K562 (cell line): ENCODE measurements at regions not wholly inside any gene's neighbourhood (a gene's known extent, or its start where the extent isn't known, plus 50 kb on each side); places are given as distances from the start of the nearest gene placed in this dataset.

Source experiments
- ATAC-seq: fragments of 200-7000 bp; cut with Tn5 transposase; 3 replicates; pipeline ENCODE4 v1.9.1; 2020; ENCODE audit warnings: moderate library complexity
- BruUV-seq: library from RNA; stranded (reverse); fragments of 400-500 nt; replicated peaks from 2 replicates; lab custom pipeline; 2021; lab: Mats Ljungman, UMichigan
- CTCF ChIA-PET: fragments of 300-600 bp; formaldehyde crosslinking; extraction: SDS; loops from one replicate; lab custom pipeline; 2021; ENCODE audit warnings: low intra/inter-chr PET ratio; lab: Yijun Ruan, JAX
- POLR2A ChIA-PET: fragments of 300-600, 350-650 bp; sonication (Branson Sonifier 250); formaldehyde crosslinking; extraction: SDS; loops from one replicate; lab custom pipeline; 2021; ENCODE audit warnings: antibody characterized with exemption, inconsistent platforms; lab: Yijun Ruan, JAX
- DNase-seq, 4 experiments: peaks; one replicate each; pipeline versions ENCODE4 v3.0.0 to v3.0.0-alpha.2; 2011 to 2018; ENCODE audit warnings: low spot score in 3 of 4, mixed read lengths in 3 of 4; ENCODE audit errors: extremely low read depth in 1 of 4
- FAIRE-seq: peaks from 2 replicates; lab custom pipeline; 2011; peaks lifted over from hg19 to GRCh38; lab: Jason Lieb, UNC
- H2AFZ ChIP-seq: 2 replicates; pipeline ENCODE4 v1.6.0; 2011; ENCODE audit warnings: low read depth, low read length, control low read depth, inconsistent platforms
- H3K27ac ChIP-seq: fragments of 200-600 bp; 3 replicates; pipeline ENCODE4 v1.8.0; 2011; ENCODE audit warnings: low read depth, mild to moderate bottlenecking, control low read depth, inconsistent platforms, low read length, moderate library complexity, mixed read lengths; ENCODE audit errors: extremely low read depth
- H3K27me3 ChIP-seq, 2 experiments: fragments of 300-600 bp in 1 of 2; 2 replicates in 1 of 2; 3 replicates in 1 of 2; pipeline versions ENCODE4 v1.6.0 to v1.8.0; 2011; ENCODE audit warnings: inconsistent platforms in 2 of 2, low read length in 2 of 2, mild to moderate bottlenecking in 1 of 2, mixed read lengths in 1 of 2, moderate library complexity in 1 of 2; ENCODE audit not compliant: control insufficient read depth in 2 of 2, insufficient read depth in 2 of 2
- H3K36me3 ChIP-seq: fragments of 300-600 bp; 3 replicates; pipeline ENCODE4 v1.8.0; 2011; ENCODE audit warnings: mild to moderate bottlenecking, low read length, inconsistent platforms; ENCODE audit not compliant: control insufficient read depth, insufficient read depth
- H3K4me1 ChIP-seq, 2 experiments: fragments of 200-600 bp in 1 of 2; replicated peaks in 1 of 2; 2 replicates in 1 of 2; 3 replicates in 1 of 2; pipeline versions ENCODE4 v1.5.1 to v1.8.0; 2011; ENCODE audit warnings: inconsistent platforms in 2 of 2, low read length in 2 of 2, mild to moderate bottlenecking in 1 of 2, mixed read lengths in 1 of 2, moderate library complexity in 1 of 2; ENCODE audit not compliant: control insufficient read depth in 2 of 2, insufficient read depth in 2 of 2
- H3K4me2 ChIP-seq: 2 replicates; pipeline ENCODE4 v1.6.1; 2011; ENCODE audit warnings: low read length, control low read depth, inconsistent platforms, mixed read lengths; ENCODE audit not compliant: insufficient read depth
- H3K4me3 ChIP-seq: fragments of 200-600 bp; sonication (generic), shearing (Covaris generic); 2 replicates; pipeline ENCODE4 v1.5.1; 2016; ENCODE audit warnings: control low read depth, inconsistent platforms
- H3K79me2 ChIP-seq: fragments of 200-600 bp; 3 replicates; pipeline ENCODE4 v1.8.0; 2011; ENCODE audit warnings: low read length, inconsistent platforms; ENCODE audit not compliant: control insufficient read depth, insufficient read depth
- H3K9ac ChIP-seq, 2 experiments: 2 replicates each; pipeline versions ENCODE4 v1.6.0 to v1.6.1; 2011; ENCODE audit warnings: low read depth in 2 of 2, low read length in 2 of 2, control low read depth in 1 of 2, inconsistent platforms in 1 of 2, mild to moderate bottlenecking in 1 of 2, mixed read lengths in 1 of 2; ENCODE audit not compliant: insufficient read depth in 1 of 2
- H3K9me1 ChIP-seq: one replicate; pipeline ENCODE4 v1.6.0; 2011; ENCODE audit warnings: inconsistent platforms, mild to moderate bottlenecking, low read length, moderate library complexity; ENCODE audit not compliant: control insufficient read depth, insufficient read depth
- H3K9me3 ChIP-seq: replicated peaks from 2 replicates; pipeline ENCODE4 v1.5.1; 2011; ENCODE audit warnings: low read depth, low read length, inconsistent platforms; ENCODE audit not compliant: control insufficient read depth, insufficient read depth
- H4K20me1 ChIP-seq: replicated peaks from 2 replicates; pipeline ENCODE4 v1.6.1; 2011; ENCODE audit warnings: low read length, inconsistent platforms, mixed read lengths; ENCODE audit not compliant: control insufficient read depth, insufficient read depth
- BRCA1 ChIP-seq, 2 experiments: fragments of 450-650 bp in 1 of 2; sonication (generic) in 1 of 2; formaldehyde crosslinking in 1 of 2; IDR thresholded peaks; 2 replicates each; pipeline versions ENCODE4 v1.5.0 to v1.6.1; 2017 to 2020; ENCODE audit warnings: mild to moderate bottlenecking in 1 of 2, missing genetic modification reagents in 1 of 2
- CBFA2T2 ChIP-seq: fragments of 450-650 bp; conservative IDR thresholded peaks from 2 replicates; pipeline ENCODE4 v1.6.1; 2017; ENCODE audit warnings: mild to moderate bottlenecking
- E2F1 ChIP-seq: sonication (generic); formaldehyde crosslinking; IDR thresholded peaks from 2 replicates; pipeline ENCODE4 v1.8.1; 2023; ENCODE audit warnings: mild to moderate bottlenecking, missing genetic modification reagents, moderate library complexity
- ETS1 ChIP-seq: conservative IDR thresholded peaks from 2 replicates; pipeline ENCODE4 v1.6.1; 2011; ENCODE audit warnings: low read depth, mild to moderate bottlenecking, low read length; ENCODE audit not compliant: control insufficient read depth
- ETV1 ChIP-seq: fragments of 450-650 bp; conservative IDR thresholded peaks from 2 replicates; pipeline ENCODE4 v1.6.1; 2016; ENCODE audit warnings: missing genetic modification characterization, control low read depth, low read depth, missing compliant biosample characterization
- HDAC1 ChIP-seq, 2 experiments: fragments of 450-650 bp; IDR thresholded peaks; 2 replicates each; pipeline ENCODE4 v1.6.1; 2016 to 2017; ENCODE audit warnings: inconsistent platforms in 1 of 2, mild to moderate bottlenecking in 1 of 2, moderate library complexity in 1 of 2
- KAT8 ChIP-seq: fragments of 450-650 bp; IDR thresholded peaks from 2 replicates; pipeline ENCODE4 v1.6.1; 2016; ENCODE audit warnings: low read depth, mild to moderate bottlenecking
- NFIX ChIP-seq: fragments of 250-450 bp; sonication (Bioruptor Pico); IDR thresholded peaks from 2 replicates; pipeline ENCODE4 v1.4.0; 2020; ENCODE audit warnings: low read depth, mild to moderate bottlenecking, moderate library complexity
- PHB2 ChIP-seq: fragments of 450-650 bp; IDR thresholded peaks from 2 replicates; pipeline ENCODE4 v1.6.1; 2017; ENCODE audit warnings: low read depth
- RUNX1 ChIP-seq: sonication (generic); IDR thresholded peaks from 2 replicates; pipeline ENCODE4 v1.6.1; 2016; ENCODE audit warnings: antibody characterized with exemption, low read depth
- ZNF551 ChIP-seq: fragments of 250-450 bp; sonication (Bioruptor Pico); IDR thresholded peaks from 2 replicates; pipeline ENCODE4 v1.5.0; 2021; ENCODE audit warnings: mild to moderate bottlenecking, moderate library complexity
- WGBS: fragments of 100-300 bp; shearing (Covaris generic); methylation state at CpG from one replicate; pipeline ENCODE4 v1.1.6; 2016; ENCODE audit warnings: low coverage, mixed read lengths; ENCODE audit not compliant: insufficient coverage; ENCODE audit errors: missing lambda C conversion rate; 5-methylcytosine and 5-hydroxymethylcytosine counted together
- in situ Hi-C: fragments of 300-500 bp; cut with MboI; formaldehyde crosslinking; loops from 4 replicates; pipeline ENCODE4 v1.15.0; 2018; ENCODE audit warnings: inconsistent platforms, mixed read lengths
- intact Hi-C: fragments of 100-400 bp; cut with micrococcal nuclease; formaldehyde crosslinking; loops from 2 replicates; pipeline ENCODE4 v1.14.2; 2022

GRCh38 chr20:58127701-58128111 lies 100.7 kb downstream of the ANKRD60 start:
- H3K9me1 ChIP-seq = no peaks in the 10 kb centered on the region
- DNase-seq = no peak
- no peak overlapping the region for H3K4me3 ChIP-seq
- H3K9ac ChIP-seq = no peak overlapping the region
- H3K36me3 ChIP-seq = no peaks in the 10 kb centered on the region
- no peak for TF ChIP-seq BRCA1 (IDR thresholded peaks at IDR 0.05)
- TF ChIP-seq BRCA1 (CRISPR knock-in tag; IDR thresholded peaks at IDR 0.05) = no peak
- TF ChIP-seq, all 486 proteins: peak for 0
- in situ Hi-C loops = no loop called here
- intact Hi-C loops = no loop called here
- ChIA-PET POLR2A (interaction anchor here (0.7 kb wide), 1 partner anchor 65 kb away, joined by 3 read pairs; no protein-coding TSS in a partner anchor), CTCF (interaction anchor here (0.5 kb wide), 1 partner anchor 597 kb away, joined by 4 read pairs; no protein-coding TSS in a partner anchor)
- Histone ChIP-seq H3K27me3 (peaks cover 11 to 23% of the 10 kb centered on the region in 2 experiments; a peak in 3 of 5 replicates), H3K4me2 (no peak overlapping the region), H4K20me1 (0 out of 2 replicates have a peak, but pooled peaks cover 4% of the 10 kb centered on the region), H3K9me3 (no peaks in the 10 kb centered on the region), H3K27ac (no peak overlapping the region), H3K4me1 (no peaks in the 10 kb centered on the region), H3K79me2 (no peaks in the 10 kb centered on the region), H2AFZ (no peak overlapping the region)
- no peak for ATAC-seq
- FAIRE-seq = no peak
- no TSS peak for BruUV-seq
- WGBS = 0% methylated on average over 6 of the region's 6 CpGs

GRCh38 chr20:58125726-58126125 lies 102.7 kb downstream of the ANKRD60 start:
- Histone ChIP-seq H4K20me1 (0 out of 2 replicates have a peak, but pooled peaks cover 4% of the 10 kb centered on the region), H3K27me3 (peaks cover 6 to 18% of the 10 kb centered on the region in 2 experiments; a peak in 3 of 5 replicates), H3K79me2 (no peaks in the 10 kb centered on the region), H3K4me1 (no peaks in the 10 kb centered on the region), H3K9me3 (no peaks in the 10 kb centered on the region), H3K4me3 (no peak overlapping the region), H3K4me2 (no peak overlapping the region), H3K27ac (no peak overlapping the region), H3K9me1 (no peaks in the 10 kb centered on the region), H3K9ac (no peak overlapping the region), H3K36me3 (no peaks in the 10 kb centered on the region), H2AFZ (no peak overlapping the region)
- intact Hi-C loops (no loop called here), in situ Hi-C loops (no loop called here)
- ATAC-seq (no peak), DNase-seq (no peak), FAIRE-seq (no peak)
- no peak for TF ChIP-seq CBFA2T2
- no peak for TF ChIP-seq HDAC1 (IDR thresholded peaks at IDR 0.05)
- TF ChIP-seq ETV1 (tag) = no peak
- TF ChIP-seq KAT8 = no peak
- TF ChIP-seq NFIX (CRISPR knock-in tag) = no peak
- no peak for TF ChIP-seq E2F1 (CRISPR knock-in tag)
- TF ChIP-seq ETS1 = no peak
- no peak for TF ChIP-seq PHB2
- TF ChIP-seq ZNF551 (CRISPR knock-in tag) = no peak
- no peak for TF ChIP-seq RUNX1
- ChIA-PET CTCF (no interaction called here), POLR2A (no interaction called here)
- BruUV-seq = no TSS peak
